Endothelial cell of umbilical vein (primary cell): ENCODE measurements at regions not wholly inside any gene's neighbourhood (a gene's known extent, or its start where the extent isn't known, plus 50 kb on each side); places are given as distances from the start of the nearest gene placed in this dataset.

Experiments used
- BruUV-seq: library from RNA; stranded (reverse); fragments of 400-500 nt; replicated peaks from 2 replicates; lab custom pipeline; 2021; lab: Mats Ljungman, UMichigan
- CTCF ChIA-PET: fragments of 300-600, 350-600 bp; sonication (Branson Sonifier 250); formaldehyde crosslinking; loops from one replicate; lab custom pipeline; 2021; ENCODE audit warnings: antibody characterized with exemption, inconsistent platforms; lab: Charles Lee
- POLR2A ChIA-PET: fragments of 300-600, 350-600 bp; sonication (Branson Sonifier 250); formaldehyde crosslinking; loops from one replicate; lab custom pipeline; 2021; ENCODE audit warnings: antibody characterized with exemption, inconsistent platforms; lab: Charles Lee
- DNase-seq: peaks from one replicate; pipeline ENCODE4 v3.0.0-alpha.2; 2011; ENCODE audit warnings: low read depth, low spot score
- FAIRE-seq: peaks from 2 replicates; lab custom pipeline; 2011; peaks lifted over from hg19 to GRCh38; lab: Jason Lieb, UNC
- H2AFZ ChIP-seq: 2 replicates; pipeline ENCODE4 v1.6.0; 2012; ENCODE audit warnings: low read depth, low read length, control low read depth, inconsistent platforms
- H3K27ac ChIP-seq: 2 replicates; pipeline ENCODE4 v1.5.1; 2011; ENCODE audit warnings: low read depth, mild to moderate bottlenecking, control low read depth, low read length, moderate library complexity; ENCODE audit not compliant: insufficient read depth
- H3K27me3 ChIP-seq, 2 experiments: 2 replicates each; pipeline versions ENCODE4 v1.6.0 to v1.6.1; 2011; ENCODE audit warnings: low read length in 2 of 2, mixed read lengths in 1 of 2; ENCODE audit not compliant: control insufficient read depth in 2 of 2, insufficient read depth in 2 of 2
- H3K36me3 ChIP-seq, 2 experiments: 2 replicates in 1 of 2; 3 replicates in 1 of 2; pipeline ENCODE4 v1.5.1; 2011; ENCODE audit warnings: low read length in 2 of 2, mild to moderate bottlenecking in 1 of 2, moderate library complexity in 1 of 2; ENCODE audit not compliant: control insufficient read depth in 2 of 2, insufficient read depth in 2 of 2; ENCODE audit errors: extremely low read depth in 1 of 2
- H3K4me1 ChIP-seq: 3 replicates; pipeline ENCODE4 v1.5.1; 2011; ENCODE audit warnings: mild to moderate bottlenecking, low read length; ENCODE audit not compliant: control insufficient read depth, insufficient read depth; ENCODE audit errors: extremely low read depth
- H3K4me2 ChIP-seq: 2 replicates; pipeline ENCODE4 v1.6.1; 2011; ENCODE audit warnings: low read length, control low read depth, mixed read lengths; ENCODE audit not compliant: insufficient read depth
- H3K4me3 ChIP-seq, 3 experiments: fragments of 200-600 bp in 1 of 3; sonication (generic), shearing (Covaris generic) in 1 of 3; replicated peaks in 1 of 3; 2 replicates each; pipeline ENCODE4 v1.5.1; 2011 to 2016; ENCODE audit warnings: control low read depth in 3 of 3, low read length in 3 of 3, mild to moderate bottlenecking in 2 of 3, inconsistent platforms in 1 of 3, low read depth in 1 of 3, moderate library complexity in 1 of 3; ENCODE audit not compliant: insufficient read depth in 1 of 3
- H3K79me2 ChIP-seq: 2 replicates; pipeline ENCODE4 v1.6.0; 2012; ENCODE audit warnings: low read length, inconsistent platforms; ENCODE audit not compliant: control insufficient read depth, insufficient read depth
- H3K9ac ChIP-seq: replicated peaks from 2 replicates; pipeline ENCODE3; 2011; ENCODE audit warnings: low read length, control low read depth; ENCODE audit not compliant: insufficient read depth; ENCODE audit errors: extremely low read depth
- H3K9me1 ChIP-seq: replicated peaks from 3 replicates; pipeline ENCODE4 v1.6.0; 2011; ENCODE audit warnings: mild to moderate bottlenecking, low read length; ENCODE audit not compliant: control insufficient read depth, insufficient read depth; ENCODE audit errors: extremely low read depth
- H3K9me3 ChIP-seq: replicated peaks from 2 replicates; pipeline ENCODE4 v1.5.1; 2012; ENCODE audit warnings: low read length, inconsistent platforms; ENCODE audit not compliant: control insufficient read depth, insufficient read depth
- H4K20me1 ChIP-seq: replicated peaks from 2 replicates; pipeline ENCODE3; 2011; ENCODE audit warnings: mild to moderate bottlenecking, low read length; ENCODE audit not compliant: control insufficient read depth, insufficient read depth; ENCODE audit errors: extremely low read depth
- CTCF ChIP-seq, 2 donors: IDR thresholded peaks; 1 replicate in 1 of 2; 2 replicates in 1 of 2; pipeline ENCODE4 v1.5.1; 2011; ENCODE audit warnings: low read length in 2 of 2, mild to moderate bottlenecking in 2 of 2, moderate library complexity in 2 of 2, control low read depth in 1 of 2, inconsistent platforms in 1 of 2, low read depth in 1 of 2; ENCODE audit not compliant: insufficient read depth in 1 of 2; ENCODE audit errors: extremely low read depth in 1 of 2
- EZH2 ChIP-seq: IDR thresholded peaks from 2 replicates; pipeline ENCODE4 v1.6.1; 2012; ENCODE audit warnings: borderline replicate concordance, low read depth, mild to moderate bottlenecking, moderate library complexity, low read length, inconsistent platforms; ENCODE audit not compliant: severe bottlenecking
- FOS ChIP-seq: IDR thresholded peaks from 2 replicates; pipeline ENCODE4 v1.6.1; 2011; ENCODE audit warnings: mild to moderate bottlenecking, low read length, moderate library complexity, borderline replicate concordance; ENCODE audit not compliant: insufficient read depth
- GATA2 ChIP-seq: IDR thresholded peaks from 2 replicates; pipeline ENCODE4 v1.7.0; 2011; ENCODE audit warnings: low read depth, mild to moderate bottlenecking, moderate library complexity, mixed read lengths, low read length; ENCODE audit not compliant: insufficient read length, insufficient read depth
- JUN ChIP-seq: IDR thresholded peaks from 2 replicates; pipeline ENCODE4 v1.6.1; 2011; ENCODE audit warnings: borderline replicate concordance, low read depth; ENCODE audit not compliant: insufficient read length, insufficient read depth
- MAX ChIP-seq: IDR thresholded peaks from 2 replicates; pipeline ENCODE4 v1.6.1; 2011; ENCODE audit not compliant: insufficient read depth, insufficient read length
- MYC ChIP-seq: IDR thresholded peaks from one replicate; pipeline ENCODE4 v1.6.1; 2011; ENCODE audit warnings: mild to moderate bottlenecking, low read depth, low read length
- POLR2A ChIP-seq: IDR thresholded peaks from 2 replicates; pipeline ENCODE4 v1.6.1; 2012; ENCODE audit warnings: low read depth, mild to moderate bottlenecking, control low read depth, low read length
- POLR2AphosphoS5 ChIP-seq: IDR thresholded peaks from 2 replicates; pipeline ENCODE4 v1.6.1; 2012; ENCODE audit warnings: low read depth, mild to moderate bottlenecking, control low read depth, low read length, moderate library complexity; ENCODE audit not compliant: insufficient read depth
- dilution Hi-C: fragments of 300-500 bp; cut with MboI; formaldehyde crosslinking; loops from one replicate; pipeline ENCODE4 v1.15.0; 2019; ENCODE audit warnings: low sequenced_read_pairs; ENCODE audit not compliant: extremely low pct_ligation_motif_present
- intact Hi-C: fragments of 100-400 bp; cut with micrococcal nuclease; formaldehyde crosslinking; loops from one replicate; pipeline ENCODE4 v1.10.0; 2022

- DNase-seq = no peak
- Histone ChIP-seq H3K27ac (no peak overlapping the region), H2AFZ (no peak overlapping the region), H3K4me3 (no peak overlapping the region), H3K36me3 (no peaks in the 10 kb centered on the region), H3K9ac (no peak overlapping the region), H3K4me1 (no peaks in the 10 kb centered on the region), H4K20me1 (no peaks in the 10 kb centered on the region), H3K9me1 (no peaks in the 10 kb centered on the region), H3K79me2 (no peaks in the 10 kb centered on the region), H3K27me3 (no peaks in the 10 kb centered on the region), H3K4me2 (no peak overlapping the region), H3K9me3 (peaks cover 1% of the 10 kb centered on the region)
- no TSS peak for BruUV-seq
- dilution Hi-C loops = no loop called here
- POLR2A ChIA-PET = no interaction called here
- CTCF ChIA-PET = no interaction called here
- TF ChIP-seq CTCF (IDR thresholded peaks at IDR 0.05; ENCODE audit: extremely low read depth in 1 of 2, insufficient read depth in 1 of 2, low read depth in 1 of 2, low read length in 2 of 2) = no peak
- no peak for TF ChIP-seq GATA2
- TF ChIP-seq POLR2A = no peak
- TF ChIP-seq FOS = no peak
- no peak for TF ChIP-seq MYC
- no peak for TF ChIP-seq MAX
- no peak for FAIRE-seq
- intact Hi-C loops = no loop called here
These were observed 196.3 kb downstream of the TSHZ3 start for GRCh38 chr19:31152906-31153305.

- no peaks in the 10 kb centered on the region for H3K27me3 ChIP-seq
- no peaks in the 10 kb centered on the region for H3K36me3 ChIP-seq
- H3K9ac ChIP-seq = no peak overlapping the region
- H3K9me3 ChIP-seq = peaks cover 1% of the 10 kb centered on the region
- BruUV-seq = no TSS peak
- ChIA-PET CTCF (no interaction called here), POLR2A (no interaction called here)
- DNase-seq (no peak), FAIRE-seq (no peak)
- dilution Hi-C loops = no loop called here
- no peaks in the 10 kb centered on the region for H3K4me1 ChIP-seq
- no peak overlapping the region for H3K4me2 ChIP-seq
- H3K27ac ChIP-seq = no peak overlapping the region
- H3K4me3 ChIP-seq = no peak overlapping the region
- no peaks in the 10 kb centered on the region for H3K79me2 ChIP-seq
- no peaks in the 10 kb centered on the region for H3K9me1 ChIP-seq
- TF ChIP-seq POLR2AphosphoS5 (no peak), EZH2 (no peak), FOS (no peak), GATA2 (no peak), CTCF (IDR thresholded peaks at IDR 0.05; ENCODE audit: extremely low read depth in 1 of 2, insufficient read depth in 1 of 2, low read depth in 1 of 2, low read length in 2 of 2) (no peak), MAX (no peak), MYC (no peak), POLR2A (no peak), JUN (no peak)
- H4K20me1 ChIP-seq = no peaks in the 10 kb centered on the region
- no peak overlapping the region for H2AFZ ChIP-seq
- intact Hi-C loops = no loop called here
These were observed 199.7 kb downstream of the TSHZ3 start for GRCh38 chr19:31149441-31149941.
